LNCAP (cell line): ENCODE measurements at regions not wholly inside any gene's neighbourhood (a gene's known extent, or its start where the extent isn't known, plus 50 kb on each side); places are given as distances from the start of the nearest gene placed in this dataset.

ENCODE experiments used
- TF ChIP-seq, protein P1 (sequence below): fragments of 450-650 bp; IDR thresholded peaks from 2 replicates; pipeline ENCODE4 v1.5.1; 2017; ENCODE audit warnings: mild to moderate bottlenecking

DNA sequence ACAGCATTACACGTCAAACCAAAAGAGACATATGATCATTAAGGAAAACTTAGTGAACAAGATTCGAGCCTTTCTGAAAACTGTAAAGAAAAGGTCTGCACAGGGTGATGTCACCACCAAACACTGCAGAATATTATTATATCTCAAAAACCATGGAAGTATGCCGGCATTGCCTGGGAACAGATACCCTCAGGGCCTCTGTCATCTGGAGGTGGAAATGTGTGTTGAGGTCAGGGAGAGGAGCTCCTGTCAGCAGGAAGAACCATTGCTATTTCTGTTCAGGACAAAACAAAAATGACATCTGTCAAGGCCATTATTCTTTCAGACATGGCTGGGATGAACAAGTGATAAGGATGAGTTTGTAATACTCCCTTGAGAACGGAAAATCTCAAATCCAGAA, 365.9 kb upstream of the TRIB2 start:
- TF ChIP-seq, protein P1, sequence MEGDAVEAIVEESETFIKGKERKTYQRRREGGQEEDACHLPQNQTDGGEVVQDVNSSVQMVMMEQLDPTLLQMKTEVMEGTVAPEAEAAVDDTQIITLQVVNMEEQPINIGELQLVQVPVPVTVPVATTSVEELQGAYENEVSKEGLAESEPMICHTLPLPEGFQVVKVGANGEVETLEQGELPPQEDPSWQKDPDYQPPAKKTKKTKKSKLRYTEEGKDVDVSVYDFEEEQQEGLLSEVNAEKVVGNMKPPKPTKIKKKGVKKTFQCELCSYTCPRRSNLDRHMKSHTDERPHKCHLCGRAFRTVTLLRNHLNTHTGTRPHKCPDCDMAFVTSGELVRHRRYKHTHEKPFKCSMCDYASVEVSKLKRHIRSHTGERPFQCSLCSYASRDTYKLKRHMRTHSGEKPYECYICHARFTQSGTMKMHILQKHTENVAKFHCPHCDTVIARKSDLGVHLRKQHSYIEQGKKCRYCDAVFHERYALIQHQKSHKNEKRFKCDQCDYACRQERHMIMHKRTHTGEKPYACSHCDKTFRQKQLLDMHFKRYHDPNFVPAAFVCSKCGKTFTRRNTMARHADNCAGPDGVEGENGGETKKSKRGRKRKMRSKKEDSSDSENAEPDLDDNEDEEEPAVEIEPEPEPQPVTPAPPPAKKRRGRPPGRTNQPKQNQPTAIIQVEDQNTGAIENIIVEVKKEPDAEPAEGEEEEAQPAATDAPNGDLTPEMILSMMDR = no peak

DNA sequence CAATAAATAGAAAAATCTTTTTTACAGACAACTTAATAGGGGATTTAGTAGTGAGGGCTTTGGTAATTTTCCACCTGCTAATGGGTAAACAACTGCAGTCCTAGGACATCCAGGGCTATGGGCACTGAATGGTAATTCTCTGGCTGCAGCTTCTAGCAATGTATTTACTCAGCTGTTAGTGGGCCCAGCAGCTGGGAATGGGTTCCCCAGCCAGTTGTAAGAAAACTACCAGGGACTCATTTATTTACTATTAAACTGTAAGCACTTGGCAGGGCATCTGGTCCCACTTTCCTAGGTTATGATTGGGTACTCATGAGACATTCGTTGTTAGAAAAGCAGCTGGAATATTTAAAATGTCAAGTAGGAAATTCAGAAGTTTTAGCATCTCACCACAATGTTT, 363.8 kb upstream of the TRIB2 start:
- TF ChIP-seq, protein P1 = no peak

DNA sequence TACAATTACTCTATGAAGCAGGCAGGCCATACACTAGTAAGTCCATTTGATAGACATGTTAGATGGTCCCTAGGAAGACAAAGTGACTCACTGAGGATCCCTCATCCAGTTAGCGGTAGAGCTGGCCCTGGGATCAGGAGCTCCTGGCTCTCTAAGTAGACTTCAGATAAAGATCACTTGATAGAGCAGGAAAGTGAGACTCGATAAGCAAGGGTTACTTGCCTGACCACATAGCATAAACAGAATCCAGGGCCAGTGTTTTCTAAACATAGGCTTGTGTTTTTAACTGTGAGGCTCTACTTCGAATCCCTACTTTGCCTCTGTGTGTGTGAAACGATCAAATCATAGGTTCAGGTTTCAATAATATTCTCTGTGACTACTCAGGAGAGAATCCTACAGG, 355.2 kb upstream of the TRIB2 start:
- TF ChIP-seq, protein P1 = no peak

DNA sequence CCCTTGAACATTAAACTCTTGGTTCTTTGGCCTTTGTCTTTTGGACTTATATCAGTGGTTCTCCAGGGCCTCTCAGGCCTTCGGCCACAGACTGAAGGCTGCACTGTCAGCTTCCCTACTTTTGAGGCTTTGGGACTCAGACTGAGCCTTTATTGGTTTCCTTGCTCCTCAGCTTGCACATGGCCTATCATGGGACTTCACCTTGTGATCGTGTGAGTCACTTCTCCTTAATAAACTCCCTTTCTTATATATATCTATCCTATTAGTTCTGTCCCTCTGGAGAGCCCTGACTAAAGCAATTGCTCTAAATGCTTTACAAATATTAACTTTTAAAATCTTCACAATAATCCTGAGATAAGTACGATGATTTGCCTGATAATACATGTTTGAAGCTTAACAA, 353.6 kb upstream of the TRIB2 start:
- TF ChIP-seq, protein P1 = no peak

DNA sequence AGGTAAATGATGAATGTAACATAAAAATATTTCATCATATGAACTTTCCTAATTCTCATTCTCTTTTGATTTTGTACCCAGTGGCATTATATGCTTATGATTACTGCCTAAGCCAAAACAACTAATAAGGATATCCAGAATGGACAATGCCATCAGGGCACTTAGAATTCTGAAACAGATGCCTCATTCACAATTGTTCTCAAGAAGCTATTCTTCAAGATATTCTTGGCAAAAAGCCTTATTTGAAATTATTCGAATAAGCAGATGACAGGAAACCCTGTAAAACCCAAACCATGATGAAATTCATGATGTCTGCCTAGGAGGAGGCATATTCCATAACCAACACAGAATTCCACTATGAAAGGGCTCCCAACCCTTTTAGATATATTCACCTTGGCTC, 353.2 kb upstream of the TRIB2 start:
- TF ChIP-seq, protein P1 = no peak

DNA sequence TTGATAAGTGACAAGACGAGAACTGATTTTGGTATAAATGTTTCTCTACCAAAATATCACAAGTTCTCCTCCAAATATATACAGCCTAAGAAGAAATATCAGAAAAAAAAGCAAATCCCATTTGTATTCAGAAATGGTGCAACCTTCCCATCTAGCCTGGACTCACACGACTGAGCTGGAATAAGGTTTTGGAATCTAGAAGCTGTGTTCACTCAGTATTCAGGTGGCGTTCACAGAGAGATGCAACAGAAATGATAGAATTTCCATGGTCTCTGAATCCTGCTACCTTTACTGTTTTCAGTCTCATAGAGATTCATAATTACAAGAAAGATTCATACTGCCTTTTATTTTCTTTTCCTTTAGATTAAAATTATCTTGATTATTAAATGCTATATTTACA, 347.2 kb upstream of the TRIB2 start:
- TF ChIP-seq, protein P1 = no peak

DNA sequence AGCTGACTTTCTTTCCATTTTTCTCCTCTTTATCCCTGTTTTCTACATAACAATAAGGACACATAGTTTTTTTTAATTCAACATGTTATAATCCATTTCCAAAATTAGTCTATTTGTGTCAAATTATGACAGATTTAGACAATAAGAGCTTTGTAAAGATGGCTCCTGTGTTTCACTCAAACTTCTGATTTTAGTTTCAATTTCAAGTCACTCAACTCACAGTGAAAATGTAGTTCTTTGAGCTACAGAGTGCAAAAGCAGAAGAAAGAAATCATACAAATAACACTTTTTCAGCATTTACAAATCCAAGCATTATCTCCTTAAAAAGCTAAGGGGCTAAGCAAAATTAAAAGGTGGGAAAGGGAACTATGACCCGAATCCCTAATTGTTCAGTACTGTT, 340.7 kb upstream of the TRIB2 start:
- TF ChIP-seq, protein P1 = no peak

DNA sequence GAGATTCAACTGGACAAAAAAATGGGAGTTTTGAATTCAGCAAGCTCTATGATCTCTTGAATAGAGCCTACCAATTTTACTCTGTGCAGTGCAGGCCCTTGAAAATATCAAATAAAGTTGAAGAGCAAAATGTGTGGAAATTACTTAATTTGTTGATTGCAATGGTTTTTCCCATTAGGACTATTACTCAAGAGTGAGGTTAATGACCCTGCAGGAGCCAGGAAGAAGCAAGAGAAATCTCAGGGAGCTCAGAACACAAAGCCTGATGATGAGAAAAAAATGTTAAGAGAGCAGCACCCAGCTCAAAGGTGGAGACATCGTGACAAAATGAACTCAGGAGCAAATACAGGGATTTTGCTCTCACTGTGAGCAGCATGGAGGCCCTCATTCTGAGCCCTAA, 337.6 kb upstream of the TRIB2 start:
- TF ChIP-seq, protein P1 = no peak
